ENCODE measurements at regions not wholly inside any gene's neighbourhood (a gene's known extent, or its start where the extent isn't known, plus 50 kb on each side); places are given as distances from the start of the nearest gene placed in this dataset.

DNA sequence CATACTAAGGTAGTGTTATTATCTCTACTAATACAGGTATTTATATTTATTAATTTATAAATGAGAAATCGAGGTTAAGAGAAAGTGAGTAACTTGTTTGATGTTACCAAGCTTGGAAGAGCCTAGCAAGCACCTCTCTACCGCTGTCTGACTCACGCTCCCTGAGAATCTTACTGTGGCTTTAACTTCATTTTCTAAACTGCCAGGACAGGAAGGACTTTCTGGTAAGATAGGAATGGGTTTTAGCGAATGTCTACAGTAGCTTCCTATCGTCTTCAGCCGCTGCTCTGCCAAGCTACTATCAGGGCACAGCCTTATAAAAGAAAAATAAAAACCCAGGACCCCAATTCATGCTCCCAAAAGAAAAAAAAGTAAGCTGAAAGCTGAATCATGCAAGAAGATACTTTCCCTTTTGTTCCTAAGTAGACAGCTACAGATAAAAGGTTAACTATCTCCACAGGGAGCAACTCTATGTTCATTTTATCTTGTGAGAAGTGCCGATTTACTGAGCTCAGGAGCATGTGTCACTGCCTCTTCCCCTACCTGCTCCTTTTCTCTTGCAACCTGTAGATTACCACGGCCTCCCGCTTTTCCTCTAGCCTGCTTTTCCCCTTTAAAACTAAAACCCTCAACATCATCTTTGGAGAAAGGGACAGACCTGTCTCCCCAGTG, 60.2 kb downstream of the THNSL1 start:
- Mint-ChIP-seq H3K27ac (no peak overlapping the region), H3K4me3 (no peak overlapping the region), H3K27me3 (ENCODE audit: low read depth in 3 of 3) (peaks cover 0 to 2% (median 0%) of the 10 kb centered on the region in 3 donors), H3K36me3 (no peaks in the 10 kb centered on the region), H3K4me1 (peaks cover 1% of the 10 kb centered on the region), H3K9me3 (no peaks in the 10 kb centered on the region)
- no peaks in the 10 kb centered on the region for H3K4me1 ChIP-seq (ENCODE audit: control insufficient read depth in 1 of 2, insufficient read depth in 2 of 2, low read length in 2 of 2)
- no peak overlapping the region for H3K4me2 ChIP-seq (replicated peaks; ENCODE audit: extremely low read depth, low read length, poor library complexity, severe bottlenecking)
- H3K27me3 ChIP-seq (ENCODE audit: control insufficient read depth in 2 of 2, insufficient read depth in 2 of 2, low read length in 2 of 2): no peaks in the 10 kb centered on the region
- TF ChIP-seq, protein P1, sequence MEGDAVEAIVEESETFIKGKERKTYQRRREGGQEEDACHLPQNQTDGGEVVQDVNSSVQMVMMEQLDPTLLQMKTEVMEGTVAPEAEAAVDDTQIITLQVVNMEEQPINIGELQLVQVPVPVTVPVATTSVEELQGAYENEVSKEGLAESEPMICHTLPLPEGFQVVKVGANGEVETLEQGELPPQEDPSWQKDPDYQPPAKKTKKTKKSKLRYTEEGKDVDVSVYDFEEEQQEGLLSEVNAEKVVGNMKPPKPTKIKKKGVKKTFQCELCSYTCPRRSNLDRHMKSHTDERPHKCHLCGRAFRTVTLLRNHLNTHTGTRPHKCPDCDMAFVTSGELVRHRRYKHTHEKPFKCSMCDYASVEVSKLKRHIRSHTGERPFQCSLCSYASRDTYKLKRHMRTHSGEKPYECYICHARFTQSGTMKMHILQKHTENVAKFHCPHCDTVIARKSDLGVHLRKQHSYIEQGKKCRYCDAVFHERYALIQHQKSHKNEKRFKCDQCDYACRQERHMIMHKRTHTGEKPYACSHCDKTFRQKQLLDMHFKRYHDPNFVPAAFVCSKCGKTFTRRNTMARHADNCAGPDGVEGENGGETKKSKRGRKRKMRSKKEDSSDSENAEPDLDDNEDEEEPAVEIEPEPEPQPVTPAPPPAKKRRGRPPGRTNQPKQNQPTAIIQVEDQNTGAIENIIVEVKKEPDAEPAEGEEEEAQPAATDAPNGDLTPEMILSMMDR (IDR thresholded peaks at IDR 0.05): no peak
- H3K4me3 ChIP-seq (replicated peaks in 1 of 3; ENCODE audit: low read depth in 2 of 3, low read length in 3 of 3): no peak overlapping the region
- WGBS (ENCODE audit: insufficient coverage): 94% methylated on average over 3 of the region's 9 CpGs
- no peaks in the 10 kb centered on the region for H4K20me1 ChIP-seq (ENCODE audit: insufficient read depth, low read length)
- no peak for DNase-seq
- intact Hi-C loops (cut with micrococcal nuclease): no loop called here
- H3K36me3 ChIP-seq (replicated peaks in 1 of 2; ENCODE audit: control insufficient read depth in 1 of 2, insufficient read depth in 2 of 2, low read length in 2 of 2): no peaks in the 10 kb centered on the region
- H3K9ac ChIP-seq (ENCODE audit: insufficient read depth, low read length, poor library complexity, severe bottlenecking): no peak overlapping the region
- H3K27ac ChIP-seq (ENCODE audit: low read depth in 1 of 2, low read length in 2 of 2): no peak overlapping the region
- no peak overlapping the region for H2AFZ ChIP-seq (ENCODE audit: insufficient read depth, low read depth, low read length, poor library complexity, severe bottlenecking)
- no peaks in the 10 kb centered on the region for H3K79me2 ChIP-seq (ENCODE audit: insufficient read depth, low read length)
- no peaks in the 10 kb centered on the region for H3K9me3 ChIP-seq (replicated peaks in 1 of 2; ENCODE audit: control insufficient read depth in 1 of 2, insufficient read depth in 1 of 2, low read length in 2 of 2)

GRCh38 chr10:25078658-25079431, 62.4 kb downstream of the THNSL1 start:
- Mint-ChIP-seq H3K36me3 (no peaks in the 10 kb centered on the region), H3K4me1 (peaks cover 1% of the 10 kb centered on the region), H3K27me3 (ENCODE audit: low read depth in 3 of 3) (peaks cover 0 to 3% (median 2%) of the 10 kb centered on the region in 3 donors), H3K9me3 (no peaks in the 10 kb centered on the region), H3K27ac (no peak overlapping the region), H3K4me3 (no peak overlapping the region)
- TF ChIP-seq, protein P1 (IDR thresholded peaks at IDR 0.05): no peak
- Histone ChIP-seq H3K4me1 (ENCODE audit: control insufficient read depth in 1 of 2, insufficient read depth in 2 of 2, low read length in 2 of 2) (no peaks in the 10 kb centered on the region), H3K27me3 (ENCODE audit: control insufficient read depth in 2 of 2, insufficient read depth in 2 of 2, low read length in 2 of 2) (no peaks in the 10 kb centered on the region), H4K20me1 (ENCODE audit: insufficient read depth, low read length) (no peaks in the 10 kb centered on the region), H3K36me3 (replicated peaks in 1 of 2; ENCODE audit: control insufficient read depth in 1 of 2, insufficient read depth in 2 of 2, low read length in 2 of 2) (no peaks in the 10 kb centered on the region), H2AFZ (ENCODE audit: insufficient read depth, low read depth, low read length, poor library complexity, severe bottlenecking) (no peak overlapping the region), H3K4me2 (replicated peaks; ENCODE audit: extremely low read depth, low read length, poor library complexity, severe bottlenecking) (no peak overlapping the region), H3K27ac (ENCODE audit: low read depth in 1 of 2, low read length in 2 of 2) (no peak overlapping the region), H3K4me3 (replicated peaks in 1 of 3; ENCODE audit: low read depth in 2 of 3, low read length in 3 of 3) (no peak overlapping the region), H3K9me3 (replicated peaks in 1 of 2; ENCODE audit: control insufficient read depth in 1 of 2, insufficient read depth in 1 of 2, low read length in 2 of 2) (no peaks in the 10 kb centered on the region), H3K9ac (ENCODE audit: insufficient read depth, low read length, poor library complexity, severe bottlenecking) (no peak overlapping the region), H3K79me2 (ENCODE audit: insufficient read depth, low read length) (no peaks in the 10 kb centered on the region)
- WGBS (ENCODE audit: insufficient coverage): no CpG with 5 or more reads among the region's 7 CpGs
- DNase-seq: no peak
- intact Hi-C loops (cut with micrococcal nuclease): no loop called here
